ENCODE measurements at regions not wholly inside any gene's neighbourhood (a gene's known extent, or its start where the extent isn't known, plus 50 kb on each side); places are given as distances from the start of the nearest gene placed in this dataset.

GRCh38 chr10:20963721-20964595 is 66.8 kb upstream of the NEBL start:
- no peak for DNase-seq

GRCh38 chr10:20963056-20963455 is 65.9 kb upstream of the NEBL start:
- DNase-seq: no peak

GRCh38 chr10:20962165-20962564 is 65.1 kb upstream of the NEBL start:
- DNase-seq: no peak

- no peak for DNase-seq
Observed at GRCh38 chr10:20959242-20959641, 62.1 kb upstream of the NEBL start.

- DNase-seq: no peak
Observed at GRCh38 chr10:20958764-20959163, 61.7 kb upstream of the NEBL start.

GRCh38 chr10:20958225-20958624 is 61.1 kb upstream of the NEBL start:
- DNase-seq: no peak

GRCh38 chr10:20957744-20958143 is 60.6 kb upstream of the NEBL start:
- no peak for DNase-seq

- DNase-seq: no peak
Observed at GRCh38 chr10:20956843-20957242, 59.7 kb upstream of the NEBL start.

GRCh38 chr10:20955355-20955893 is 58.3 kb upstream of the NEBL start:
- no peak for DNase-seq

- DNase-seq: no peak
Observed at GRCh38 chr10:20954519-20954918, 57.4 kb upstream of the NEBL start.

GRCh38 chr10:20953120-20953519 is 56.0 kb upstream of the NEBL start:
- DNase-seq: no peak

GRCh38 chr10:20949967-20950366 is 52.9 kb upstream of the NEBL start:
- no peak for DNase-seq

- no peak for DNase-seq
Observed at GRCh38 chr10:20948686-20949327, 51.7 kb upstream of the NEBL start.
